KMS-11 (cell line): ENCODE measurements at regions not wholly inside any gene's neighbourhood (a gene's known extent, or its start where the extent isn't known, plus 50 kb on each side); places are given as distances from the start of the nearest gene placed in this dataset.

ENCODE experiments used
- H2AFZ ChIP-seq: fragments of 200-600 bp; sonication (generic); 2 replicates; pipeline ENCODE4 v1.6.1; 2016; ENCODE audit warnings: antibody characterized with exemption, mixed run types, low read depth
- H3K27ac ChIP-seq: fragments of 200-600 bp; sonication (generic); 2 replicates; pipeline ENCODE4 v1.6.1; 2016; ENCODE audit warnings: mild to moderate bottlenecking, mixed run types
- H3K27me3 ChIP-seq: fragments of 200-600 bp; sonication (generic); 2 replicates; pipeline ENCODE4 v1.6.1; 2017; ENCODE audit warnings: mild to moderate bottlenecking, low read depth, mixed run types, moderate library complexity; ENCODE audit not compliant: insufficient read depth
- H3K36me3 ChIP-seq: fragments of 200-600 bp; sonication (generic); 2 replicates; pipeline ENCODE4 v1.6.1; 2017; ENCODE audit warnings: mild to moderate bottlenecking, mixed run types; ENCODE audit not compliant: insufficient read depth
- H3K4me1 ChIP-seq: fragments of 200-600 bp; sonication (generic); 2 replicates; pipeline ENCODE4 v1.6.1; 2016; ENCODE audit warnings: mild to moderate bottlenecking, low read depth, mixed run types; ENCODE audit not compliant: poor library complexity, severe bottlenecking
- H3K4me2 ChIP-seq: fragments of 200-600 bp; sonication (generic); 2 replicates; pipeline ENCODE4 v1.7.0; 2016; ENCODE audit warnings: mild to moderate bottlenecking, mixed run types
- H3K4me3 ChIP-seq: fragments of 200-600 bp; sonication (generic); IDR thresholded peaks from 2 replicates; pipeline ENCODE4 v1.6.1; 2017; ENCODE audit warnings: low read depth, low read length, mixed read lengths; ENCODE audit not compliant: insufficient read depth
- H3K79me2 ChIP-seq: fragments of 200-600 bp; sonication (generic); 2 replicates; pipeline ENCODE4 v1.6.1; 2016; ENCODE audit warnings: low read depth, mixed run types; ENCODE audit not compliant: insufficient read depth
- H3K9ac ChIP-seq: fragments of 200-600 bp; sonication (generic); 2 replicates; pipeline ENCODE4 v1.6.1; 2016; ENCODE audit warnings: mild to moderate bottlenecking, mixed run types
- H4K20me1 ChIP-seq: fragments of 200-600 bp; sonication (generic); 2 replicates; pipeline ENCODE4 v1.6.1; 2016; ENCODE audit warnings: mild to moderate bottlenecking, mixed run types; ENCODE audit not compliant: insufficient read depth
- TF ChIP-seq, protein P1 (sequence below): fragments of 200-600 bp; sonication (generic); conservative IDR thresholded peaks from 2 replicates; pipeline ENCODE4 v1.6.1; 2017; ENCODE audit warnings: low read depth, mild to moderate bottlenecking, antibody characterized with exemption, low read length, moderate library complexity, mixed read lengths

DNA sequence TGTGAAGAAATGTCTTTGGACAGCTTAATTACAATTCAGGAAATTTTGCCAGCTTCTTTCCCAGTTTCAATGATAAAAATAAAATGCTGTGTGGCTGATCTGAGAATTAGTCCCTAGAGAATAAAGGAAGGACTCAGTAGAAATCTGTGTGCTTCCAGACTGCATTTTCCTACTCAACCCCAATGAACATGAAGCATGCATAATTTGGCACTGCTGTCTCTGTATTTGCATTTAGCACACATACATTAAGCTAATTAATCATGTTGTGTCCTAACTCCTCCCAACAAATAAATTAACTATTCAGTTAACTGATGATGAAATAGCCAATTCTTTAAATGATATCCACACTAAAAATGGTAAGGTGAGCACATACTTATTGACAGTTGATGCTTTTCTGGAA is 380.0 kb upstream of the RORB start:
- Histone ChIP-seq H3K27me3 (no peaks in the 10 kb centered on the region), H2AFZ (no peak overlapping the region), H4K20me1 (no peaks in the 10 kb centered on the region), H3K9ac (no peak overlapping the region), H3K79me2 (no peaks in the 10 kb centered on the region), H3K4me2 (no peak overlapping the region), H3K27ac (no peak overlapping the region), H3K4me3 (no peak overlapping the region), H3K4me1 (no peaks in the 10 kb centered on the region), H3K36me3 (no peaks in the 10 kb centered on the region)
- TF ChIP-seq, protein P1, sequence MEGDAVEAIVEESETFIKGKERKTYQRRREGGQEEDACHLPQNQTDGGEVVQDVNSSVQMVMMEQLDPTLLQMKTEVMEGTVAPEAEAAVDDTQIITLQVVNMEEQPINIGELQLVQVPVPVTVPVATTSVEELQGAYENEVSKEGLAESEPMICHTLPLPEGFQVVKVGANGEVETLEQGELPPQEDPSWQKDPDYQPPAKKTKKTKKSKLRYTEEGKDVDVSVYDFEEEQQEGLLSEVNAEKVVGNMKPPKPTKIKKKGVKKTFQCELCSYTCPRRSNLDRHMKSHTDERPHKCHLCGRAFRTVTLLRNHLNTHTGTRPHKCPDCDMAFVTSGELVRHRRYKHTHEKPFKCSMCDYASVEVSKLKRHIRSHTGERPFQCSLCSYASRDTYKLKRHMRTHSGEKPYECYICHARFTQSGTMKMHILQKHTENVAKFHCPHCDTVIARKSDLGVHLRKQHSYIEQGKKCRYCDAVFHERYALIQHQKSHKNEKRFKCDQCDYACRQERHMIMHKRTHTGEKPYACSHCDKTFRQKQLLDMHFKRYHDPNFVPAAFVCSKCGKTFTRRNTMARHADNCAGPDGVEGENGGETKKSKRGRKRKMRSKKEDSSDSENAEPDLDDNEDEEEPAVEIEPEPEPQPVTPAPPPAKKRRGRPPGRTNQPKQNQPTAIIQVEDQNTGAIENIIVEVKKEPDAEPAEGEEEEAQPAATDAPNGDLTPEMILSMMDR, result no peak

DNA sequence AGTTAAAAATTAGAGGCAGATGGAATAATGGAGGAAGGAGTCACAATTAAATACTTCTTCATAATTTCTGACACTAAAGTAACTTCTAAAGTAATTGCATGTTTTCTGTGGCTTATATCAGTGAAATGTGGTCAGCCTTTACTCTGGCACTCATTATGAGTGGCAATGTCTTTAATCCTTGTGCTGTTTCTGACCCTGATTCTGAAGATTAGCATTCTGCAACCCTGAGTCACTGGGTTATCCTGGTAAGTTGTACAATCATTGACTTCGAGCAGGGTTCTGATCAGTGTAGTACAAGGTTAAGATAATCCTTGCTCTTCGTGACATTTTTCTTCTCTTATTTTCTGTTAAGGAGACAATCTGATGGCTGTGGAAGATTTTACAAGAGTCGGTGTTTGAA is 379.4 kb upstream of the RORB start:
- Histone ChIP-seq H3K27ac (no peak overlapping the region), H3K4me3 (no peak overlapping the region), H3K79me2 (no peaks in the 10 kb centered on the region), H3K36me3 (no peaks in the 10 kb centered on the region), H3K4me2 (no peak overlapping the region), H3K27me3 (no peaks in the 10 kb centered on the region), H4K20me1 (no peaks in the 10 kb centered on the region), H3K9ac (no peak overlapping the region), H2AFZ (no peak overlapping the region), H3K4me1 (no peaks in the 10 kb centered on the region)
- TF ChIP-seq, protein P1, result no peak

DNA sequence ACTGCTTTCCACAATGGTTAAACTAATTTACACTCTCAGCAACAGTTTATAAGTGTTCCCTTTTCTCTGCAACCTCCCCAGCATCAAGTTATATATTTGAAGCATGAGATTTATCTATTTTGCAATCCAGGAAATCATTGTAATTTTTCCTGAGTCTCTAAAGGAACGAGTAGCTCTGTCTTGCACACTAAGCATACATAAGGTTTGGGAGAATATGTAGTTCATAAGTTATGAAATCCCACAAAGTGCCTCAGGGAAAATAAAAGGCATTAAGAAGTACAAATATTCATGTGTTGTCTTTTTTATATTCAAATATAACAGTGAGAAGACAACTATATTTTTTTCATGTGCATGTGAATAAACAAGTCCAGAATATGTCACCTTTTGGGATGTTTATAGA is 377.1 kb upstream of the RORB start:
- Histone ChIP-seq H3K36me3 (no peaks in the 10 kb centered on the region), H3K4me3 (no peak overlapping the region), H3K27ac (no peak overlapping the region), H3K79me2 (no peaks in the 10 kb centered on the region), H3K27me3 (no peaks in the 10 kb centered on the region), H3K4me1 (no peaks in the 10 kb centered on the region), H2AFZ (no peak overlapping the region), H3K4me2 (no peak overlapping the region), H3K9ac (no peak overlapping the region), H4K20me1 (no peaks in the 10 kb centered on the region)
- TF ChIP-seq, protein P1, result no peak

DNA sequence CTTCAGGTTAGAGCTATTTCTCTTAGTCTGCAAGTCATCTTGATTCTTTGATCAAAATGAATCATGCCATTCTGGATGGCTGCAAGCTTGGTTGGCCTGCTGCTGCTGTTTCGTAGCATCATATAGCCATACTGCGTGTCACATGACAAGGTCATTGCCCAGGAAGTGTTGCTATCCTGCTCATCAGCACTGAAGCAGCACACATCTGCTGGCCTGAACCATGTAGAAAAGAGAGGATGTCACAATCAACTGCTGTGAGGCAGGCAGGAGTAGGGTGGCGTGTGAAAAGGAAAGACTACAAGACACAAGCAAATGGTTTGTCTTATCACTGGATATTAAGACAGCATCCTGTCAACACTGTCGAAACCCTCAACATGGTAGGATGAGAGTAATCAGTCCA is 376.7 kb upstream of the RORB start:
- TF ChIP-seq, protein P1, result no peak
- no peak overlapping the region for H2AFZ ChIP-seq
- no peaks in the 10 kb centered on the region for H4K20me1 ChIP-seq
- H3K4me3 ChIP-seq, result no peak overlapping the region
- H3K4me2 ChIP-seq, result no peak overlapping the region
- no peaks in the 10 kb centered on the region for H3K36me3 ChIP-seq
- no peaks in the 10 kb centered on the region for H3K79me2 ChIP-seq
- H3K4me1 ChIP-seq, result no peaks in the 10 kb centered on the region
- no peak overlapping the region for H3K27ac ChIP-seq
- H3K27me3 ChIP-seq, result no peaks in the 10 kb centered on the region
- H3K9ac ChIP-seq, result no peak overlapping the region

DNA sequence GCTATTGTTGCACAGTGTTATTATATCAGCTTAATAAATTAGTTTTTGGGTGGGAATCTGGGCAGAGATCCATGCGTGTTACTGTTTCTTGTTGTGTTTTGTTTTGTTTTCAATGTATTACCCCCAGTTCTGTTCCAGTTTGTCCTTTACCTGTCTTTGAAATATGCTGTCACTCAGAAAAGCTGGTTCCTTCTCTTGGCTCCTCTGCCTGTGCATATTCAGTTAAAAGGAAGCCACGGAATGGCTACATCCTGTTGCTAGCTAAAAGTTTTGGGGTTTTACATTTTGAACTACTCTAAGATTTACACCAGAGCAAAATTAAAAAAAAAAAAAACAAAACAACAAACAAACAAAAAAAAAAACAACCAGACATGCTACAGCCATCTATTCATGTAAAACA is 374.9 kb upstream of the RORB start:
- no peak overlapping the region for H2AFZ ChIP-seq
- no peak overlapping the region for H3K9ac ChIP-seq
- no peaks in the 10 kb centered on the region for H3K36me3 ChIP-seq
- H3K79me2 ChIP-seq, result no peaks in the 10 kb centered on the region
- H3K4me1 ChIP-seq, result no peaks in the 10 kb centered on the region
- H3K27ac ChIP-seq, result no peak overlapping the region
- no peak overlapping the region for H3K4me2 ChIP-seq
- no peaks in the 10 kb centered on the region for H3K27me3 ChIP-seq
- H3K4me3 ChIP-seq, result no peak overlapping the region
- H4K20me1 ChIP-seq, result no peaks in the 10 kb centered on the region
- TF ChIP-seq, protein P1, result no peak
